ENCODE measurements at regions not wholly inside any gene's neighbourhood (a gene's known extent, or its start where the extent isn't known, plus 50 kb on each side); places are given as distances from the start of the nearest gene placed in this dataset.

DNA sequence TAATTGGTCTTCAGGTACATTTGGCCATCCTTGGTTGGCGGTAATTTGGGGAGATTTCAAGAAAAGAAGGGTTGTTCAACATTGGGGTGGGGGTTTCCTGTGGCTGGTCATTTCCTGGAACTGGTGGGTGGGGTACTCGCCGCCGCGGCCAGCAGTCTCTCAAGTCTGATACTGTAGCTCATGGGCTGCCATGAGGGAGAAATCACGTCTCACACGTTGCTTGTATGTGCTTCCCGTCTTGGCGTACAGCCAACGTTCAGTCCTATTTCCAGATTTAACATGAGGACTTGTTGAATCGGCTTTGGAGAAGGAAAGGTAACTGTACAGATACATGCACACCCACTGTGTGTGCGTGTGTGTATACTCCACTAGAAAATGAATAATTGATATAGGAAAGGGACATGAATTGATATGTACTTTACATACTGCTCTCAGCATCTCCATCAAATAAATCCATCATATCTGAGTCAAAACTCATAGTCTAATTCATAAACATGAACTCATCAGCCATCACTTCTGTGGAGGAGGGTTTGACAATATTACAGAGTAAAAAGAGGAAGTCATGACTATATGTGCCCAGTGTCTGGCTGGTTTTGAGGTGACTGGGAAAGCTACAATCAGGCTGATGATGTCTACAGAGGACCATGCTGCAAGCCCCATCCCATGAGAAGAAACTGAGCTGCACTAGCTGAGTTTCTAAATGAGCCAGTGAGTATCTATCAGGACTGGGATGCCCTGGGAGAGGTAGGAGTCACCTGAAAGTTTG is 418.1 kb downstream of the TSHZ3 start:
- no peak overlapping the region for H3K27ac ChIP-seq
- no peaks in the 10 kb centered on the region for H3K36me3 ChIP-seq
- no peaks in the 10 kb centered on the region for H3K9me3 ChIP-seq
- H3K4me1 ChIP-seq (replicated peaks) = no peaks in the 10 kb centered on the region
- TF ChIP-seq POLR2A (IDR thresholded peaks at IDR 0.05) (no peak), POLR2AphosphoS5 (IDR thresholded peaks at IDR 0.05) (no peak)
- TF ChIP-seq, protein P1, sequence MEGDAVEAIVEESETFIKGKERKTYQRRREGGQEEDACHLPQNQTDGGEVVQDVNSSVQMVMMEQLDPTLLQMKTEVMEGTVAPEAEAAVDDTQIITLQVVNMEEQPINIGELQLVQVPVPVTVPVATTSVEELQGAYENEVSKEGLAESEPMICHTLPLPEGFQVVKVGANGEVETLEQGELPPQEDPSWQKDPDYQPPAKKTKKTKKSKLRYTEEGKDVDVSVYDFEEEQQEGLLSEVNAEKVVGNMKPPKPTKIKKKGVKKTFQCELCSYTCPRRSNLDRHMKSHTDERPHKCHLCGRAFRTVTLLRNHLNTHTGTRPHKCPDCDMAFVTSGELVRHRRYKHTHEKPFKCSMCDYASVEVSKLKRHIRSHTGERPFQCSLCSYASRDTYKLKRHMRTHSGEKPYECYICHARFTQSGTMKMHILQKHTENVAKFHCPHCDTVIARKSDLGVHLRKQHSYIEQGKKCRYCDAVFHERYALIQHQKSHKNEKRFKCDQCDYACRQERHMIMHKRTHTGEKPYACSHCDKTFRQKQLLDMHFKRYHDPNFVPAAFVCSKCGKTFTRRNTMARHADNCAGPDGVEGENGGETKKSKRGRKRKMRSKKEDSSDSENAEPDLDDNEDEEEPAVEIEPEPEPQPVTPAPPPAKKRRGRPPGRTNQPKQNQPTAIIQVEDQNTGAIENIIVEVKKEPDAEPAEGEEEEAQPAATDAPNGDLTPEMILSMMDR (IDR thresholded peaks at IDR 0.05) = no peak
- H3K27me3 ChIP-seq (replicated peaks; ENCODE audit: insufficient read depth) = no peaks in the 10 kb centered on the region
- 76% methylated on average over 12 of the region's 12 CpGs for WGBS
- H3K4me3 ChIP-seq = no peak overlapping the region
- DNase-seq (ENCODE audit: low spot score) = no peak
- intact Hi-C loops (cut with DNase I) = no loop called here

DNA sequence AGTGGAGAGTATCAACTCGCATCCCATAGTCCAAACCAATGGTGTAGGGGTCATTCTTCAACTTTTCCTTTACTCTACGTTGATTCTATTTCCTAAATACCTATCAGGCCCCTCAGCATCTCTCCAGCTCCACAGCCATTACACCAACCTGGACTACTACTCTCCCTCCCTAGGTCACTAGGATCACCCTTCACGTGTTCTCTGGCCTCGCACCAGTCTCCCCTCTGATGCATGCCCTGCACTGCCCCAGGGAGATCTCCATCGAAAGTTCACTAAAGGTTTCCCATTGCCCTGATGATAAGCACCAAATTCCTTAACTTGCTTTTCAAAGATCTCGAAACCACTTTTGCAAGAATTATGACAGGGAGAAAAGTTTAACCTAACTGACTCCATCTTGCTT is 421.5 kb downstream of the TSHZ3 start:
- 95% methylated on average over 6 of the region's 6 CpGs for WGBS
- Histone ChIP-seq H3K4me1 (replicated peaks) (no peaks in the 10 kb centered on the region), H3K36me3 (no peaks in the 10 kb centered on the region), H3K9me3 (no peaks in the 10 kb centered on the region), H3K27me3 (replicated peaks; ENCODE audit: insufficient read depth) (no peaks in the 10 kb centered on the region), H3K27ac (no peak overlapping the region), H3K4me3 (no peak overlapping the region)
- intact Hi-C loops (cut with DNase I) = no loop called here
- no peak for DNase-seq (ENCODE audit: low spot score)
- TF ChIP-seq POLR2A (IDR thresholded peaks at IDR 0.05) (no peak), POLR2AphosphoS5 (IDR thresholded peaks at IDR 0.05) (no peak)
- TF ChIP-seq, protein P1 (IDR thresholded peaks at IDR 0.05) = no peak

DNA sequence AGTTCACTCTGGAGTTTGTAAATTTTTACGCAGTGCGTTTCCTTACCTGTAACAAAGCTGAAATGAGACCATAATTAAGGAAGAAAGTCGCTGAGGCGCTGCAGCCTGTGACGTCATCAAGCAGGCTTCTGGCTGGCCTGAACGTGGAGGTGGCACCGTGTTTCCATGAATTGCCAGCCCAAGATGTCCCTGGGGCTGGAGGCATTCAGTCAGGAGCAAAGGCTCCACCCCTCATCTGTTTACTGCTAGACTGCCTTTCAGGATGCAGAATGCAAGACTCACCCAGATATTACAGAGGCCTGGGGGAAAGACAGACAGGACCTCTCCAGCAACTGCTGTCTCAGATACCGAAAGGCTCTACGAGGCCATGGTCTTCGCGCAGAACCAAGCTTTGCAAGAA is 424.6 kb downstream of the TSHZ3 start:
- 64% methylated on average over 11 of the region's 11 CpGs for WGBS
- H3K4me3 ChIP-seq = no peak overlapping the region
- H3K4me1 ChIP-seq (replicated peaks) = no peaks in the 10 kb centered on the region
- TF ChIP-seq POLR2A (IDR thresholded peaks at IDR 0.05) = no peak
- TF ChIP-seq POLR2AphosphoS5 (IDR thresholded peaks at IDR 0.05) = no peak
- intact Hi-C loops (cut with DNase I) = no loop called here
- no peaks in the 10 kb centered on the region for H3K27me3 ChIP-seq (replicated peaks; ENCODE audit: insufficient read depth)
- H3K36me3 ChIP-seq = no peaks in the 10 kb centered on the region
- H3K27ac ChIP-seq = no peak overlapping the region
- no peak for DNase-seq (ENCODE audit: low spot score)
- H3K9me3 ChIP-seq = no peaks in the 10 kb centered on the region

DNA sequence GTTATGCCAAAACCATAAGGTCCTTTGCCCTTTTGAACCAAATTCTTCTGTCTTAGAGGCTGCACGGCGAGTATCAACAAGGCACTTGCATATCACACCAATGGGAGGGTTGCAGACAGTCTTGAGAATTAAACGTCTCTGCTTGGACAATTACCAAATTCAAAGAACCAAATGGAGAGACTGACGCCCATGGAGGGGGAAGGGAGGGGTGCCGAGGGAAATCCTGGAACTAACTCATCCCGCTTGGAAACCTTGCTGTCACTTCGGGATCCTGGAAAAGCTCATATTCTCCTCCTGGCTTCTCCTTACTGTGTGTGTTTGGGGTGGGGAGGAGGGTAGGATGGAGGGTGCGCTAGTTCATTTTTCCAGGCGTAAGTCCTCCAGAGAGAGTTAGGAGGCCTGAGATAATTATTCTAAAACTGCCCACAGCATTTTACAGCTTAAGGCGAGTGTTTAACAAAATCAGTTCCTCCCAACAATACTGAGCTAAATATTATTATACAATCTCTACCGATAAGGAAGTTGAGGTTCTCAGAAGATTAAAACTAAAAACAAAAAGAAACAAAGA is 425.1 kb downstream of the TSHZ3 start:
- no peaks in the 10 kb centered on the region for H3K4me1 ChIP-seq (replicated peaks)
- H3K4me3 ChIP-seq = no peak overlapping the region
- TF ChIP-seq, protein P1 (IDR thresholded peaks at IDR 0.05) = no peak
- no peak for TF ChIP-seq POLR2AphosphoS5 (IDR thresholded peaks at IDR 0.05)
- no peak for TF ChIP-seq POLR2A (IDR thresholded peaks at IDR 0.05)
- intact Hi-C loops (cut with DNase I) = no loop called here
- no peaks in the 10 kb centered on the region for H3K36me3 ChIP-seq
- H3K27me3 ChIP-seq (replicated peaks; ENCODE audit: insufficient read depth) = no peaks in the 10 kb centered on the region
- no peak for DNase-seq (ENCODE audit: low spot score)
- no peaks in the 10 kb centered on the region for H3K9me3 ChIP-seq
- 48% methylated on average over 11 of the region's 11 CpGs for WGBS
- no peak overlapping the region for H3K27ac ChIP-seq

DNA sequence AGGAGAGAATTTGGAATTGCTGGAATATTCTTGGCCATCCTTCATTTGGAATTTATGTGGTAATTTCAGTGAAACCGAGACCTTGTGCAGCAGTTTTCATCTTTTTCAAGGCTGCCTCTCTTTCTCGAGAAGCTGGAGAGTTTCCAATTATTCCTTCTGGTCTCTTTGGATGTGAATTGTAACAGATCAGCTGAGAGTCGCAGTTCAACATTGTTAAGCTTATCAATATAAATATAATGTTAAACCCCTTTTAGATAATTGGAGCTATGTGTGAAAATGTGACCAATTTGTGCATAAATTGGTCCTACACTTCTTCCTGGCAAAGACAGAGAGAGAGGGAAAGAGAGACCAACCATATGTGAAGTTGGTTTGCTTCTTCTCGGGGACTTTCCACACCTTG is 425.6 kb downstream of the TSHZ3 start:
- intact Hi-C loops (cut with DNase I) = no loop called here
- H3K4me3 ChIP-seq = no peak overlapping the region
- no peaks in the 10 kb centered on the region for H3K4me1 ChIP-seq (replicated peaks)
- H3K27me3 ChIP-seq (replicated peaks; ENCODE audit: insufficient read depth) = no peaks in the 10 kb centered on the region
- TF ChIP-seq, protein P1 (IDR thresholded peaks at IDR 0.05) = no peak
- no peak for TF ChIP-seq POLR2AphosphoS5 (IDR thresholded peaks at IDR 0.05)
- TF ChIP-seq POLR2A (IDR thresholded peaks at IDR 0.05) = no peak
- no peaks in the 10 kb centered on the region for H3K9me3 ChIP-seq
- WGBS = 86% methylated on average over 4 of the region's 4 CpGs
- H3K36me3 ChIP-seq = no peaks in the 10 kb centered on the region
- no peak for DNase-seq (ENCODE audit: low spot score)
- H3K27ac ChIP-seq = no peak overlapping the region

Measured in prostate gland (tissue), 2 donors.